Duodenal mucosa (tissue), 2 donors: ENCODE measurements at regions not wholly inside any gene's neighbourhood (a gene's known extent, or its start where the extent isn't known, plus 50 kb on each side); places are given as distances from the start of the nearest gene placed in this dataset.

Experiments
- H3K27ac ChIP-seq: one replicate; pipeline ENCODE4 v1.7.0; 2013; ENCODE audit warnings: low read depth, low read length
- H3K27me3 ChIP-seq, 2 donors: one replicate each; pipeline ENCODE4 v1.7.0; 2013; ENCODE audit warnings: low read length in 2 of 2, control low read depth in 1 of 2; ENCODE audit not compliant: insufficient read depth in 2 of 2, control insufficient read depth in 1 of 2
- H3K36me3 ChIP-seq, 2 donors: one replicate each; pipeline ENCODE4 v1.7.0; 2013; ENCODE audit warnings: low read length in 2 of 2, control low read depth in 1 of 2; ENCODE audit not compliant: insufficient read depth in 2 of 2, control insufficient read depth in 1 of 2
- H3K4me1 ChIP-seq, 2 donors: one replicate each; pipeline ENCODE4 v1.7.0; 2013; ENCODE audit warnings: low read length in 2 of 2, control low read depth in 1 of 2; ENCODE audit not compliant: insufficient read depth in 2 of 2, control insufficient read depth in 1 of 2
- H3K4me3 ChIP-seq, 2 donors: one replicate each; pipeline ENCODE4 v1.7.0; 2013; ENCODE audit warnings: low read length in 2 of 2, low read depth in 1 of 2
- H3K9ac ChIP-seq, 2 donors: one replicate each; pipeline ENCODE4 v1.7.0; 2013; ENCODE audit warnings: low read length in 2 of 2, low read depth in 1 of 2
- H3K9me3 ChIP-seq, 2 donors: one replicate each; pipeline ENCODE4 v1.7.0; 2013; ENCODE audit warnings: low read length in 2 of 2, control low read depth in 1 of 2; ENCODE audit not compliant: control insufficient read depth in 1 of 2

- H3K4me1 ChIP-seq, result no peaks in the 10 kb centered on the region
- no peaks in the 10 kb centered on the region for H3K27me3 ChIP-seq
- H3K9me3 ChIP-seq, result no peaks in the 10 kb centered on the region
- H3K36me3 ChIP-seq, result no peaks in the 10 kb centered on the region
- no peak overlapping the region for H3K9ac ChIP-seq
- H3K27ac ChIP-seq, result no peak overlapping the region
- H3K4me3 ChIP-seq, result no peak overlapping the region
Observed at GRCh38 chr4:22235698-22236097, 280.2 kb downstream of the ADGRA3 start.

GRCh38 chr4:22233230-22233629 lies 282.6 kb downstream of the ADGRA3 start:
- Histone ChIP-seq H3K27me3 (no peaks in the 10 kb centered on the region), H3K27ac (no peak overlapping the region), H3K9me3 (no peaks in the 10 kb centered on the region), H3K9ac (no peak overlapping the region), H3K36me3 (no peaks in the 10 kb centered on the region), H3K4me1 (no peaks in the 10 kb centered on the region), H3K4me3 (no peak overlapping the region)

- peaks cover 0 to 7% of the 10 kb centered on the region in 2 donors for H3K4me1 ChIP-seq
- no peak overlapping the region for H3K27ac ChIP-seq
- no peaks in the 10 kb centered on the region for H3K27me3 ChIP-seq
Observed at GRCh38 chr4:22220965-22221364, 272.4 kb upstream of the KCNIP4 start.

GRCh38 chr4:22217480-22217879 lies 268.9 kb upstream of the KCNIP4 start:
- Histone ChIP-seq H3K9ac (no peak overlapping the region), H3K4me3 (no peak overlapping the region), H3K36me3 (no peaks in the 10 kb centered on the region), H3K27me3 (no peaks in the 10 kb centered on the region), H3K27ac (no peak overlapping the region), H3K9me3 (no peaks in the 10 kb centered on the region), H3K4me1 (peaks cover 0 to 7% of the 10 kb centered on the region in 2 donors)

More at GRCh38 chr4:22220965-22221364, 272.4 kb upstream of the KCNIP4 start:
- Histone ChIP-seq H3K9ac (no peak overlapping the region), H3K4me3 (no peak overlapping the region), H3K36me3 (no peaks in the 10 kb centered on the region), H3K9me3 (no peaks in the 10 kb centered on the region)

GRCh38 chr4:22216278-22216677 lies 267.7 kb upstream of the KCNIP4 start:
- Histone ChIP-seq H3K27ac (no peak overlapping the region), H3K4me1 (peaks cover 0 to 7% of the 10 kb centered on the region in 2 donors), H3K36me3 (no peaks in the 10 kb centered on the region), H3K27me3 (no peaks in the 10 kb centered on the region), H3K4me3 (no peak overlapping the region), H3K9me3 (no peaks in the 10 kb centered on the region), H3K9ac (no peak overlapping the region)

- Histone ChIP-seq H3K9me3 (no peaks in the 10 kb centered on the region), H3K27ac (no peak overlapping the region), H3K27me3 (no peaks in the 10 kb centered on the region), H3K36me3 (no peaks in the 10 kb centered on the region), H3K9ac (no peak overlapping the region), H3K4me3 (no peak overlapping the region), H3K4me1 (peaks cover 0 to 7% of the 10 kb centered on the region in 2 donors)
Observed at GRCh38 chr4:22215084-22215483, 266.5 kb upstream of the KCNIP4 start.

- Histone ChIP-seq H3K4me3 (no peak overlapping the region), H3K9ac (no peak overlapping the region), H3K27ac (no peak overlapping the region)
Observed at GRCh38 chr4:22203711-22204011, 255.1 kb upstream of the KCNIP4 start.

GRCh38 chr4:22202975-22203710 lies 254.6 kb upstream of the KCNIP4 start:
- H3K9me3 ChIP-seq, result no peaks in the 10 kb centered on the region
- peaks cover 0 to 5% of the 10 kb centered on the region in 2 donors for H3K4me1 ChIP-seq
- no peaks in the 10 kb centered on the region for H3K27me3 ChIP-seq
- H3K27ac ChIP-seq, result no peak overlapping the region
- H3K4me3 ChIP-seq, result peak overlapping the region in 1 of 2 donors; percentile 7
- H3K9ac ChIP-seq, result no peak overlapping the region
- no peaks in the 10 kb centered on the region for H3K36me3 ChIP-seq

More at GRCh38 chr4:22203711-22204011, 255.1 kb upstream of the KCNIP4 start:
- Histone ChIP-seq H3K27me3 (no peaks in the 10 kb centered on the region), H3K4me1 (peaks cover 0 to 5% of the 10 kb centered on the region in 2 donors), H3K36me3 (no peaks in the 10 kb centered on the region), H3K9me3 (no peaks in the 10 kb centered on the region)

- Histone ChIP-seq H3K27me3 (no peaks in the 10 kb centered on the region), H3K4me1 (peaks cover 0 to 5% of the 10 kb centered on the region in 2 donors), H3K27ac (no peak overlapping the region), H3K4me3 (peak overlapping the region in 1 of 2 donors; percentile 14), H3K9me3 (no peaks in the 10 kb centered on the region), H3K36me3 (no peaks in the 10 kb centered on the region), H3K9ac (no peak overlapping the region)
Observed at GRCh38 chr4:22202246-22202974, 253.8 kb upstream of the KCNIP4 start.

- Histone ChIP-seq H3K9ac (no peak overlapping the region), H3K36me3 (no peaks in the 10 kb centered on the region), H3K9me3 (no peaks in the 10 kb centered on the region), H3K4me3 (no peak overlapping the region), H3K4me1 (peaks cover 0 to 5% of the 10 kb centered on the region in 2 donors), H3K27me3 (no peaks in the 10 kb centered on the region), H3K27ac (no peak overlapping the region)
Observed at GRCh38 chr4:22201256-22201655, 252.7 kb upstream of the KCNIP4 start.
